Activated naive CD8-positive, alpha-beta T cell treated with anti-CD3 and anti-CD28 coated beads, Interleukin-2, amount 10 ng/mL, durations not matched to agents 7 days and 5 days (primary cell): ENCODE measurements at regions not wholly inside any gene's neighbourhood (a gene's known extent, or its start where the extent isn't known, plus 50 kb on each side); places are given as distances from the start of the nearest gene placed in this dataset.
"Not testable (repeated sequence)": the region's sequence is repeated elsewhere in the genome, so short reads cannot be mapped to it uniquely, and the experiment has no call there.

Experiments used
- ATAC-seq: fragments of 150-1000 bp; cut with Tn5 transposase; one replicate; pipeline ENCODE4 v1.10.0; 2021; ENCODE audit warnings: low read depth, moderate library complexity
- POLR2A ChIA-PET: fragments of 350-600 bp; sonication (Branson Sonifier 250); formaldehyde crosslinking; loops from one replicate; lab custom pipeline; 2021; ENCODE audit warnings: antibody characterized with exemption; lab: Charles Lee
- DNase-seq: peaks from one replicate; pipeline ENCODE4 v3.0.0; 2021
- H3K27ac Mint-ChIP-seq: one replicate; pipeline ENCODE4 v1.8.0; 2022; ENCODE audit warnings: mild to moderate bottlenecking, mixed read lengths
- H3K27me3 Mint-ChIP-seq: one replicate; pipeline ENCODE4 v1.8.0; 2022; ENCODE audit warnings: mild to moderate bottlenecking, moderate library complexity, mixed read lengths
- H3K36me3 Mint-ChIP-seq: one replicate; pipeline ENCODE4 v1.8.0; 2021; ENCODE audit warnings: mild to moderate bottlenecking, mixed read lengths
- H3K4me1 Mint-ChIP-seq: one replicate; pipeline ENCODE4 v1.8.0; 2021; ENCODE audit warnings: mixed read lengths
- H3K4me3 Mint-ChIP-seq: one replicate; pipeline ENCODE4 v1.8.0; 2022; ENCODE audit warnings: mild to moderate bottlenecking, moderate library complexity, mixed read lengths
- H3K9me3 Mint-ChIP-seq: one replicate; pipeline ENCODE4 v1.8.0; 2021; ENCODE audit warnings: mixed read lengths

- DNase-seq, result no peak
- no peak for ATAC-seq
- no peak overlapping the region for H3K27ac Mint-ChIP-seq
- POLR2A ChIA-PET, result no interaction called here
- no peaks in the 10 kb centered on the region for H3K27me3 Mint-ChIP-seq
- H3K4me3 Mint-ChIP-seq, result no peak overlapping the region
- H3K9me3 Mint-ChIP-seq, result peaks cover 44% of the 10 kb centered on the region
- H3K36me3 Mint-ChIP-seq, result peaks cover 42% of the 10 kb centered on the region
- H3K4me1 Mint-ChIP-seq, result peaks cover 15% of the 10 kb centered on the region
Measured at GRCh38 chr2:7646024-7646423, 728.8 kb downstream of the RNF144A start.

GRCh38 chr2:7646661-7647060, 729.4 kb downstream of the RNF144A start:
- POLR2A ChIA-PET, result interaction anchor here (0.7 kb wide), 1 partner anchor 550 kb away, joined by 4 read pairs; no protein-coding TSS in a partner anchor
- no peak overlapping the region for H3K27ac Mint-ChIP-seq
- H3K36me3 Mint-ChIP-seq, result peaks cover 44% of the 10 kb centered on the region
- peaks cover 18% of the 10 kb centered on the region for H3K4me1 Mint-ChIP-seq
- peaks cover 44% of the 10 kb centered on the region for H3K9me3 Mint-ChIP-seq
- H3K4me3 Mint-ChIP-seq, result no peak overlapping the region
- ATAC-seq, result no peak
- no peaks in the 10 kb centered on the region for H3K27me3 Mint-ChIP-seq
- DNase-seq, result no peak

GRCh38 chr2:7648221-7648795, 731.1 kb downstream of the RNF144A start:
- Mint-ChIP-seq H3K27ac (no peak overlapping the region), H3K36me3 (peaks cover 39% of the 10 kb centered on the region), H3K4me1 (peaks cover 19% of the 10 kb centered on the region), H3K4me3 (no peak overlapping the region), H3K9me3 (peaks cover 37% of the 10 kb centered on the region), H3K27me3 (no peaks in the 10 kb centered on the region)
- ATAC-seq (no peak), DNase-seq (no peak)
- POLR2A ChIA-PET, result interaction anchor here (1.5 kb wide), 1 partner anchor 77 kb away, joined by 3 read pairs; no protein-coding TSS in a partner anchor

- H3K27me3 Mint-ChIP-seq, result no peaks in the 10 kb centered on the region
- no peak for DNase-seq
Measured at GRCh38 chr2:7649461-7650228, 732.4 kb downstream of the RNF144A start.

GRCh38 chr2:7653617-7654016, 736.4 kb downstream of the RNF144A start:
- no peak overlapping the region for H3K4me3 Mint-ChIP-seq
- POLR2A ChIA-PET, result no interaction called here

More at GRCh38 chr2:7649461-7650228, 732.4 kb downstream of the RNF144A start:
- ATAC-seq, result peak; percentile 85
- peaks cover 46% of the 10 kb centered on the region for H3K36me3 Mint-ChIP-seq
- peaks cover 39% of the 10 kb centered on the region for H3K9me3 Mint-ChIP-seq
- peak overlapping the region; percentile 91 for H3K27ac Mint-ChIP-seq
- H3K4me3 Mint-ChIP-seq, result peak overlapping the region; percentile 53
- peaks cover 19% of the 10 kb centered on the region for H3K4me1 Mint-ChIP-seq
- POLR2A ChIA-PET, result interaction anchor here (0.6 to 1.5 kb wide), 4 partner anchors 11 to 125 kb away, joined by 3 to 4 read pairs (median 3); no protein-coding TSS in a partner anchor

GRCh38 chr2:7655629-7656028, 738.4 kb downstream of the RNF144A start:
- Mint-ChIP-seq H3K9me3 (peaks cover 36% of the 10 kb centered on the region), H3K27me3 (no peaks in the 10 kb centered on the region), H3K36me3 (peaks cover 51% of the 10 kb centered on the region), H3K27ac (no peak overlapping the region), H3K4me1 (peaks cover 10% of the 10 kb centered on the region), H3K4me3 (no peak overlapping the region)
- POLR2A ChIA-PET, result no interaction called here
- DNase-seq, result no peak
- no peak for ATAC-seq

More at GRCh38 chr2:7653617-7654016, 736.4 kb downstream of the RNF144A start:
- H3K36me3 Mint-ChIP-seq, result peaks cover 49% of the 10 kb centered on the region
- ATAC-seq (no peak), DNase-seq (no peak)
- peaks cover 39% of the 10 kb centered on the region for H3K9me3 Mint-ChIP-seq
- no peak overlapping the region for H3K27ac Mint-ChIP-seq
- no peaks in the 10 kb centered on the region for H3K27me3 Mint-ChIP-seq
- H3K4me1 Mint-ChIP-seq, result peaks cover 18% of the 10 kb centered on the region

GRCh38 chr2:7657526-7657925, 740.3 kb downstream of the RNF144A start:
- ATAC-seq, H3K27me3 Mint-ChIP-seq, POLR2A ChIA-PET, H3K27ac Mint-ChIP-seq, DNase-seq, H3K4me3 Mint-ChIP-seq, H3K4me1 Mint-ChIP-seq: not testable (repeated sequence)
- peaks cover 35% of the 10 kb centered on the region for H3K9me3 Mint-ChIP-seq
- H3K36me3 Mint-ChIP-seq, result peaks cover 57% of the 10 kb centered on the region

GRCh38 chr2:7658486-7658885, 741.3 kb downstream of the RNF144A start:
- Mint-ChIP-seq H3K36me3 (peaks cover 57% of the 10 kb centered on the region), H3K9me3 (peaks cover 34% of the 10 kb centered on the region), H3K4me1 (peaks cover 3% of the 10 kb centered on the region), H3K27me3 (no peaks in the 10 kb centered on the region), H3K4me3 (no peak overlapping the region), H3K27ac (no peak overlapping the region)
- DNase-seq, result no peak
- no peak for ATAC-seq
- POLR2A ChIA-PET, result no interaction called here

GRCh38 chr2:7660816-7661215, 743.6 kb downstream of the RNF144A start:
- POLR2A ChIA-PET, result interaction anchor here (0.5 to 1.3 kb wide), 3 partner anchors 10 to 11 kb away, joined by 3 read pairs; no protein-coding TSS in a partner anchor
- no peak overlapping the region for H3K4me3 Mint-ChIP-seq
- peaks cover 48% of the 10 kb centered on the region for H3K36me3 Mint-ChIP-seq
- peaks cover 3% of the 10 kb centered on the region for H3K4me1 Mint-ChIP-seq
- no peak overlapping the region for H3K27ac Mint-ChIP-seq
- no peaks in the 10 kb centered on the region for H3K27me3 Mint-ChIP-seq
- DNase-seq (no peak), ATAC-seq (no peak)
- H3K9me3 Mint-ChIP-seq, result peaks cover 32% of the 10 kb centered on the region

- no peaks in the 10 kb centered on the region for H3K27me3 Mint-ChIP-seq
- H3K27ac Mint-ChIP-seq, result no peak overlapping the region
- H3K9me3 Mint-ChIP-seq, result peaks cover 33% of the 10 kb centered on the region
- no peak for ATAC-seq
- no peak for DNase-seq
- H3K36me3 Mint-ChIP-seq, result peaks cover 48% of the 10 kb centered on the region
- POLR2A ChIA-PET, result interaction anchor here (0.5 to 1.3 kb wide), 2 partner anchors 10 to 12 kb away, joined by 3 read pairs; no protein-coding TSS in a partner anchor
- peaks cover 3% of the 10 kb centered on the region for H3K4me1 Mint-ChIP-seq
- H3K4me3 Mint-ChIP-seq, result no peak overlapping the region
Measured at GRCh38 chr2:7661502-7661901, 744.3 kb downstream of the RNF144A start.

GRCh38 chr2:7665880-7666279, 748.7 kb downstream of the RNF144A start:
- no peak for ATAC-seq
- Mint-ChIP-seq H3K4me3 (no peak overlapping the region), H3K4me1 (peaks cover 21% of the 10 kb centered on the region), H3K9me3 (peaks cover 24% of the 10 kb centered on the region), H3K27me3 (no peaks in the 10 kb centered on the region), H3K36me3 (peaks cover 43% of the 10 kb centered on the region), H3K27ac (peak overlapping the region; percentile 31)
- DNase-seq, result no peak
- POLR2A ChIA-PET, result no interaction called here

GRCh38 chr2:7666596-7667259, 749.5 kb downstream of the RNF144A start:
- Mint-ChIP-seq H3K4me3 (no peak overlapping the region), H3K9me3 (peaks cover 20% of the 10 kb centered on the region), H3K27ac (no peak overlapping the region), H3K27me3 (no peaks in the 10 kb centered on the region), H3K36me3 (peaks cover 39% of the 10 kb centered on the region), H3K4me1 (peaks cover 29% of the 10 kb centered on the region)
- POLR2A ChIA-PET, result no interaction called here
- no peak for DNase-seq
- no peak for ATAC-seq

GRCh38 chr2:7667260-7667757, 750.1 kb downstream of the RNF144A start:
- H3K9me3 Mint-ChIP-seq, result peaks cover 16% of the 10 kb centered on the region
- POLR2A ChIA-PET, result no interaction called here
- no peak overlapping the region for H3K27ac Mint-ChIP-seq
- peaks cover 33% of the 10 kb centered on the region for H3K36me3 Mint-ChIP-seq
- ATAC-seq (no peak), DNase-seq (no peak)
- no peak overlapping the region for H3K4me3 Mint-ChIP-seq
- H3K4me1 Mint-ChIP-seq, result peaks cover 35% of the 10 kb centered on the region
- H3K27me3 Mint-ChIP-seq, result no peaks in the 10 kb centered on the region
